NCI-H226 (cell line): ENCODE measurements at regions not wholly inside any gene's neighbourhood (a gene's known extent, or its start where the extent isn't known, plus 50 kb on each side); places are given as distances from the start of the nearest gene placed in this dataset.
"Not testable (repeated sequence)": the region's sequence is repeated elsewhere in the genome, so short reads cannot be mapped to it uniquely, and the experiment has no call there.

Experiments
- DNase-seq: peaks from one replicate; pipeline ENCODE4 v3.0.0-alpha.2; 2015

GRCh38 chr20:19875376-19876221, 117.5 kb downstream of the RIN2 start:
- DNase-seq, result no peak

GRCh38 chr20:19876828-19877460, 118.9 kb downstream of the RIN2 start:
- peak; percentile 51 for DNase-seq

- not testable (repeated sequence) for DNase-seq
Measured at GRCh38 chr20:19879874-19880255, 121.8 kb downstream of the RIN2 start.

GRCh38 chr20:19880256-19881079, 122.4 kb downstream of the RIN2 start:
- peak; percentile 83 for DNase-seq

- no peak for DNase-seq
Measured at GRCh38 chr20:19881080-19881840, 123.2 kb downstream of the RIN2 start.

- DNase-seq, result no peak
Measured at GRCh38 chr20:19881990-19882389, 123.9 kb downstream of the RIN2 start.

- no peak for DNase-seq
Measured at GRCh38 chr20:19882446-19882845, 124.4 kb downstream of the RIN2 start.

- DNase-seq, result no peak
Measured at GRCh38 chr20:19883501-19883900, 125.4 kb downstream of the RIN2 start.

- no peak for DNase-seq
Measured at GRCh38 chr20:19885594-19885938, 127.5 kb downstream of the RIN2 start.

GRCh38 chr20:19885939-19886660, 128.0 kb downstream of the RIN2 start:
- no peak for DNase-seq

- no peak for DNase-seq
Measured at GRCh38 chr20:19886661-19887288, 128.7 kb downstream of the RIN2 start.

- no peak for DNase-seq
Measured at GRCh38 chr20:19887556-19888268, 129.4 kb upstream of the NAA20 start.

- no peak for DNase-seq
Measured at GRCh38 chr20:19888269-19888671, 128.9 kb upstream of the NAA20 start.

- DNase-seq, result peak; percentile 22
Measured at GRCh38 chr20:19889011-19889953, 127.9 kb upstream of the NAA20 start.

- DNase-seq, result no peak
Measured at GRCh38 chr20:19890445-19891051, 126.6 kb upstream of the NAA20 start.

GRCh38 chr20:19893356-19893755, 123.8 kb upstream of the NAA20 start:
- no peak for DNase-seq

GRCh38 chr20:19895761-19896160, 121.4 kb upstream of the NAA20 start:
- no peak for DNase-seq

GRCh38 chr20:19897891-19898290, 119.3 kb upstream of the NAA20 start:
- DNase-seq, result peak; percentile 10

- no peak for DNase-seq
Measured at GRCh38 chr20:19901226-19901625, 115.9 kb upstream of the NAA20 start.
